T-helper 1 cell (primary cell): ENCODE measurements at regions not wholly inside any gene's neighbourhood (a gene's known extent, or its start where the extent isn't known, plus 50 kb on each side); places are given as distances from the start of the nearest gene placed in this dataset.
"Not testable (repeated sequence)": the region's sequence is repeated elsewhere in the genome, so short reads cannot be mapped to it uniquely, and the experiment has no call there.

Experiments used
- DNase-seq, 5 donors: peaks; one replicate each; pipeline ENCODE4 v3.0.0-alpha.2; 2012 to 2020

DNA sequence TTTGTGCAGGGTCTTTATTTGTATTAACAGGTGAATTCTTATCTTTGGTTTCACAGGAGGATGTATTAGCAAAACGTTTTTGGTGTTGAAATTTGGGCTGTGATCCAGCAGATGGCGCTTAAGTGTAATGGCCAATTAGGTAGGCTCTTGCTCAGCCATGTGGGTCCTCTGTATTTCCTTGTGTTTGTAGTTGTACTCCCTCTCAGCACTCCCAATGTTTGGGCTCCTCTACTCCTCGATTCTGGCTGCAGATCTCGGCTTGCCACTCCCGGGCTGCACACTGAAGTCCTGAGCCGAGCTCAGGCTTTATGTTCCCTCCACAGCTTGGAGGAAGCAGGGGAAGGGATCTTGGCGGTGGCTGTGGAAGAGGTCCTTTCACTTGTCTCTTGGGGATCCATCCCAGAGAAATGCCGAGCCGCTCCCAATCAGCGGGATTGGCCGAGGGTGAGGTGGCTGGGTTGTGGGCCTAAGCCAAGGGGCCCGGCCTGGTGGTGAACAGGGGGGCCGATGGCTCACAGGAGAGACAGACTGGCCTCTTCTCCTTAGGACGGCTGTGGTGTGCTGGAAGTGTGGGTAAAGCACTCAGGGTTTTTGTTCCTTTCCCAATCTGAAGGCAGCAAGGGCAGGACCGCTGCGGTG, 133.7 kb downstream of the AEBP2 start:
- DNase-seq: peak in 1 of 5 donors; percentile 47

DNA sequence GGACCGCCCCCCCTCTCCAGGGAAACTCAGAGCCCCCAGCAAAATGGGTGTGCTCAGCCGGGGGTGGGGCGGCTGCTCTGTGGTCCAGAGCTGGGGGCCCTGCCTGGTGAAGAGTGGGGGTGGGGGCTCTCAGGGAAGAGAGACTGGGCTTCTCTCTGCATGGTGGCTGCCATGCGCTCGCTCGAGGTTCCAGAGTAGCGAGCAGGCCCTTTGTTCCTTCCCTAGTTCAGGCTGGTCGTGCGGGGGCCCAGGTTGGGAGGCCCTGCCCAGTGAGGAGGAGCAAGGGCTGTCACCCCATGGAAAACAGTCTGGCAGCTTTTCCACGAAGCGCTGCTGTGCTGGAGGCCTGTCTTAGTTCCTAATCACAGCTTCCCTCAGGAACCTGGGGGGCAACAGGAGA, 134.6 kb downstream of the AEBP2 start:
- DNase-seq: no peak

DNA sequence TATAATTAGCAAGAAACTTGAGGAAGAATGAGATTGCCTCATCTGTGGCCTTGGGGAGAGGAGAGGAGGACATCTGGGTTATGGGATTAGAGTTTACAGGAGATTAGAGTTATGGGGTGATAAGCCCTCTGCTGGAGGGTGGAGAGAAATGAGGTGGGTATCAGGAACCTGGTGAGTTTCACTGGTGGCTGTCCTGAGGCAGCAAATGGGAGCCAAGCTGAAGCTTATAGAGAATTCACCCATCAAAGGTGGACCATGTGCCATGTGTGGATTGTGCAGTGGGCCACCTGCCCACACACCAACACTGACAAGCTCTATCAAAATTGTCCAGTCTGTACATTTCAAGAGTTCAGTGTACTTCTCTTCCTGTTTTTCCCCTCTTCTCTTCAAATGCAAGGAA, 135.3 kb downstream of the AEBP2 start:
- no peak for DNase-seq

DNA sequence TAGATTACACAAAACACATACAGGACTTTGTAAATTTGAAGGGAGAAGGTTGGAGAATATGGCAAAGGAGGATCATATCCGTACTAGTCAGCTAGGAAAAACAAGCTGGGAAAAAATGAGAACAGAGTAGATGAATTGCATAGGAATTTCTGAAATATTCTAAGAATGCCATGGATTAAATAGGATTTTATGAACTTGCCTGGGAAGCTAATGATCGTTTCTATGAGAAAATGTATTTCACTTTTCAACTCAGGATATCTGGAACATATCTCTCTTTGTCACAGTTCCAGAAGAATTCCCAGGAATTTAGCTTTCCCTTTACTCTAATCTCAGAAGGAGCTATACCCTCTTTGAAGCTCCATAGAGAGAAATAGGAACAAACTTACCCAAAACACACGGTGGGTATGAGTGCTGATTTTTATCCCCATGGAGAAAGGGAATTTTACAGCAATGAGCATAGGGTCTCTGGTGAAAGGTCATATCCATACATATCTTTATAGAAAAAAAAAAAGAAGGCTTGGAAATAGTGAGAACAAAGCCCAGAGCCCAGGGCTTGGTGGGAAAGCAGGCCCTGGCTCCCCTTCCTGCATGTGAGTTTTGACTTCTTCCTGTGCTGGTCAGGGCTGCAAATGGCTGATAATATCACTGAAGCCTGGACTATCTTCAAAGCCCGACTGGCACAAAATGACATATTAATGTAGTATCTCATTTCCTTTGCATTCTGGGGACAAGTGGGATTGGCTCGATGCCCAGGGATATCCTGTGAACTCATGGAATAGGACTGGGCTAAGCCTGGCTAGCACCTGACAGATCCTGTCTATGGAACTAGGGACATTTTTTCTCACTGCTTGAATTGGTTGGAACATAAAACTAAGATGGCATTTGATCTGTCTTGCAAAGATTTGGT, 136.3 kb downstream of the AEBP2 start:
- DNase-seq: no peak

DNA sequence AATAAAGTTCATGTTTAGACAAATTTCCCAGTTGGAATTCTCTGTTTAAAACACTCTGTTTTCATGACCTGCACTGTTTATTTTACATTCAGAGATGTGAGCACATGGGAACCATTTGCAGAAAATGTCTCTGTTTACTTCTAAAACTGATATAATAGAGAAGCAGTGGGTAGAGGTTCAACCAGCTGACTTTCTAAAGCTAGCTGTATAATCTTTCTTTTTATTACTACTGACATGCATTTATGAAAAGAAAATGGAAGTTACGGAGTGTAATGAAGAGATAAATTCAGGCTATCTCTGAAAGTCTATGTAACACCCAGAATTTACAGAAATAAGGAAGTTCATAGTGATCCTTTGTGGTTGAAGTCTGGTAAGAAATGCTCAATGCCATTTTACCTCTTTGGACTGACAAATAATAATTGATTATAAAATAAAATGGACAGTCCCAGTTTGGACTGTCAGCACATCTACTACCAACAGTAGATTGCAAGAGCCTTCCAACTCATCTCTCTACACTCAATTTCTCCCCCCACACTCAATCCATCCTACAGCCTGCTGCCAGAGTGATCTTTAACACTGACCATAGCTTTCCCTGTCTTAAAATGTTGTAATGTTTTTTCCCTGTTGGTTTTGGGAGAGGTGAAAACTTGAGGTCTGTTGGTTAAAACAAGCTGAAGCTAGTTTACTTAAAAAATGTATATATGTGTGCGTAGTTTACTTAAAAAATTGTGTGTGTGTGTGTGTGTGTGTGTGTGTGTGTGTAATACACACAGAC, 137.4 kb downstream of the AEBP2 start:
- DNase-seq: no peak

DNA sequence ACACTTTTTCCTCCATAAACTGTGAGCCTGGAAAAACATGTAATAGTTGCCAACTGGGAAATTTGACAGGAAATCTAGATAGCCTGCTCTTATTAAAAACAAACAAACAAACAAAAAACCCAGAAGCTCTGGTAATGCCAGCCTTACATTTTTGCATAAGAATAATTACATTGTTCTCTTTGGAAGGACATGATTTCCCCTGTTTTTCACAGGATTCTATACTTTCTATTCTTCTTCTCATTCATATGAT, 137.9 kb downstream of the AEBP2 start:
- DNase-seq: no peak

DNA sequence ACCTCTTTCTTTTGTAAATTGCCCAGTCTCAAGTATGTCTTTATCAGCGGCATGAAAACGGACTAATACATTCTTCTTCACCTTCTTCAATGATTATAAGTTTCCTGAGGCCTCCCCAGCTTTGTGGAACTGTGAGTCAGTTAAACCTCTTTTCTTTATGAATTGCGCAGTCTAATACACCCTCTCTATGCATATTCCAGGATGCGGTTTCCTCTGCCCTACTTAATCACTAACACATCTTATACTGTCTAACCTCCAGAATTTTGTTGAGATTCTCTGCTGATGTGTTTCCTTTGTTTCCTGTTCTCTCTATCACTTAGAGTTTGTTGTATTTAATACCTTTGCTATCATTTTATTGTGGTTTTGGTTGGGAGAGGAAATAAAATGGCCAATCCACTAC, 145.4 kb downstream of the AEBP2 start:
- DNase-seq: no peak

DNA sequence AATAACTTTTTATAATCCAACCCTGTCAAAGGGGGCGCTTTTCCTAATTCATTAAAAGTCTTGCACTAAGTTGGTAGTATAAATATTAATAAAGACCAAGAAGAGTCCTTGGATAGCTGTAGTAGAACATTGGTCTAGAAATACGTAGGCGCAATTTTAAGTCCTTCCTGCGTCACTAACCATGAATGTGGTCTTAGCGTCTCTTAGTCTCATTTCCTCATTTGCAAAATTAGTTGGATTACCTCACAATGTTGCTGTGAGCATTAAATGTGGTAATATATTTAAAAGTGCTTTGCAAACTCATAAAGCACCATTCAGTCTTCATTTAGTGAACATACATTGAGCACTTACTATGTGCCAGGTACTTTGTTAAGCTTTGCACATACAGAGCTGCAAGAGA, 149.7 kb downstream of the AEBP2 start:
- no peak for DNase-seq

DNA sequence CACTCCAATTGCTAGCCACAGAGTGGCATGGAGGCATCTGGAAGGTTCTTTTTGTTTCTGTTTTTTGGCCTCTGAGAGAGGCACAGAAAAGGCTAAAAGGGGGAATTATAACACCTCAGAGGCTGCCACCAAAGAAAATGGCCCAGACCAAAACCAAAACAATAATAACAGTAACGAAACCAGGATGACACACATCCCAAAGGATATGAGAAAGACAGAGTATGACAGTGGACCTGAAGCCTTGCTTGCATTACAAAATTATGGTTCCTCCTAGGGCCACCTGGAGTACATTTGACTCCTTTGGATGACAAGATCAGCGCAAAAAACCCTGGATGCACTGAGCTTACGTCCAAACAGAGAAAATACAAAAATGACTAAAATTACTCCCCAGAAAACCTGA, 152.7 kb downstream of the AEBP2 start:
- DNase-seq: no peak

DNA sequence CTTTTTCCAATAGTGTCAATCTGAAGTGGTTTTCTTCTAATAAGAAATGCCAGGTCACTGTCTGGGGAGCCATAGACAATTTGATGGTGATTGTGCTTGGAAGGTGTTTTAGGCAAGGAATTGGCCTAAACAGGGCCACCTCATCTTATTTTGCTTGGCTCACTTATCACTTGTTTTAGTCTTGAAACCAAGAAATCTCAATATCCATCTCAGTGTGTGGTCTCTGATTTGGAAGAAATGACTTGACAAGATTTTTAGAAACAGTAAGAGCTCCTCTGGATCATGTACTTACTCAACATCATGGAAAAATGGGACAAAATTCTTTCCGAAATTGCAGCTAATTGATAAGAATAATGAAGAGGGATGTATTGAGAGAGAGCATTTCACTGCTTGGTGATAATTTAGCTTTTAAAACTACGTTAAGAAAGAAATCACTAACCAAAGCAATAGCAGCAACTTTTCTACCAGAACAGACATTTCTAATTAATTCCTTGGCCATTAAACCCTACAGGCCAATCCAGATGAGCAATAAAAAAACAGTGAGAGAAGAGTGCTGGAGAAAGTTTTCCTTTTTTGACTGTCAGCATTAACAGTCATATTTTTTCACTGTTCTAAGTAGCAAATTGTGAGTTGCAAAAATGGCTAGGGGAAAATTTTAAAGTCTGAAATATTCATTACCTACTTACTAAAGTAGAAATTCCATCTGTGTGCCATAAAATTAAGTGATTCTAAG, 157.3 kb downstream of the AEBP2 start:
- no peak for DNase-seq

DNA sequence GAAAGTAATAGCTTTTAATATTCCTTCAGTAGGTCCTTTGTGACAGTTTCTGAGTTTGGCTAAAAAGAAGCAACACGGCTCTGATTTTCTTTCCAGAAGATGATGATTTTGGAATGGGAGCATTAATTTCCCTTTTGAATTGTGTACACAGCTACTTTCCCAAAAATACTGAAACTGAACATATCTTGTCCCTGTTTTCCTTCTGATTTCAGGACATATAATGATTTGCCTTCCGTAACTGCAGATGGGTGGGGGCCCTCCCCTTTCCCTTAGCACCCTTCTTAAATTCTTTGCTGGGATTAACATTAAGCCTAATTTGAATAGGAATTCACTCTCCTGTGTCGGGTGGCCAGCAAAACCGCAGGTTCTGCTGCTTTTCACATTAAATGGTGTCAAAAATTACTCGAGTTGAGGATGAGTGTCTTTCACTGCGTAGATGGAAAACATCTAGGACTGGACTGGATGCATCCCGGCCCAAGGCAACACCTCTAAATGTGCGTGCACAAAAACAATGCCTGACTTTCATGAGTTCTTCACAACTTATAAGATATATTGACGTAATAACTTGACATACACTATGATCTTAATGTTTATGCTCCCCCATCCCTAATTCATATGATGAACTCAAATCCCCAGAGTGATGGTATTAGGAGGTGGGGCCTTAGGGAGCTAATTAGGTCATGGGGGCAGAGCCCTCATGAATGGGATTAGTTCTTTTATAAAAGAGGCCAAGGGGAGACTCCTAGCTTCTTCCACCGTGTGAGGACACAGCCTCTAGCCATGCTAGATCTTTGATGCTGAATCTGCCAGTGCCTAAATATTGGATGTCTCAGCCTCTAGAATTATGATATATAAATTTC, 158.1 kb downstream of the AEBP2 start:
- DNase-seq: no peak

DNA sequence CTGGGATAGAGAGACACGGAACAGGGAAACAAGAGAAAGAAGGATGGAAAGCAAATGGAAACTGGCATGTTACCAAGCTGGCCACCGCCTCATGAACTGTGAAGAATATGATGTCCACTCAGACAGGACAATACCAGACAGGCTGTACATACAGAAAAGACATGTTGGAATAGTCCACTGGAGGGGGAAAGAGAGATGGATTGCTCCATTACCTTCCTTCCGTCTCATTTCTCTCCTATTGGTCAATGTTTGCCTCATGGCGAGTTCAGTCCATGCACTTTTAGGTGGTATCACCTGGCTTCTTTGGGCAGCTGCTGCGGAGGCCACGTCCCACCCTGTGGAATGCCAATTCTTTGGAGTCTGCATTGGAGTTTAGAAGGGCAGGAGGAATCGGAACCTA, 166.4 kb downstream of the AEBP2 start:
- DNase-seq: no peak

DNA sequence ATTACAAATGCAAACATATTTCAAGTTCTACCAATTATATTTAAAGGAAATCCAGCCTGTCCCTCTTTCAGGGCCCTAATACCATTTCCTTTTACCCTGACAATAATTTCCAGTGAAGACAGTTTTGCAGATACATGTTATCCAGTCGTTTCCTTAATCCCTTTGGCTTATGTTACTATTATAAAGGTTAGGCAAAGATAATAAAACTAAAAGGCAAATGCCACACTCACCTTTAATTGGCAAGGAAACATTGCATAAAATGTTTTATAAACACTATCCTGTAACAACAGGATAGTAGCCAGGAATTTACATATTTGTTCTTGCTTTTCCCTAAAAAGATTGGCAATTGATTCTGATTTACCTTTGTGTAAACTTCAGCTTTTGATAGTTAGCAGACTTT, 168.7 kb downstream of the AEBP2 start:
- no peak for DNase-seq

DNA sequence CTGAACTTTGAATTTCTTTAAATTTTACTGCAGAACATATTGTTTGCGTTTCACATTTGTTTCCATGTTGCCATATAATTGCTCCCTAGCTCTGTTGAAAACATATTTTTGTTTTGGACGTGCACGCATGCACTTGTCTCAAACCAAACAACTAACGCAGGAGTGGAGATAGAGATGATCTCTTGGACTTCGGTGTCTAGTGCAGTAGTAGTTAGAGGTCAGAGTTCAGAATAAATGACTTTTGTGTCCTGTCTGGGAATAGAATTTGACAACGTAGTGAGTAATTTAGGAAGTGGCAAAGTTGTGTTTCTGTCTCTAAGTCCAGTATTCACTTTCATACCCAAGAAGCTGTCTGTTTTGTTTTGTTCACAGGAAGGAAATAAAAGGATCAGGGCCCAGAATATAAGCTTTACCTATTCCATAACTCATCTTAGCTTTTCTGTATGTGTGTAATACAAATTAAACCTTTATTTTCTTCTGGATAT, 173.8 kb downstream of the AEBP2 start:
- no peak for DNase-seq

DNA sequence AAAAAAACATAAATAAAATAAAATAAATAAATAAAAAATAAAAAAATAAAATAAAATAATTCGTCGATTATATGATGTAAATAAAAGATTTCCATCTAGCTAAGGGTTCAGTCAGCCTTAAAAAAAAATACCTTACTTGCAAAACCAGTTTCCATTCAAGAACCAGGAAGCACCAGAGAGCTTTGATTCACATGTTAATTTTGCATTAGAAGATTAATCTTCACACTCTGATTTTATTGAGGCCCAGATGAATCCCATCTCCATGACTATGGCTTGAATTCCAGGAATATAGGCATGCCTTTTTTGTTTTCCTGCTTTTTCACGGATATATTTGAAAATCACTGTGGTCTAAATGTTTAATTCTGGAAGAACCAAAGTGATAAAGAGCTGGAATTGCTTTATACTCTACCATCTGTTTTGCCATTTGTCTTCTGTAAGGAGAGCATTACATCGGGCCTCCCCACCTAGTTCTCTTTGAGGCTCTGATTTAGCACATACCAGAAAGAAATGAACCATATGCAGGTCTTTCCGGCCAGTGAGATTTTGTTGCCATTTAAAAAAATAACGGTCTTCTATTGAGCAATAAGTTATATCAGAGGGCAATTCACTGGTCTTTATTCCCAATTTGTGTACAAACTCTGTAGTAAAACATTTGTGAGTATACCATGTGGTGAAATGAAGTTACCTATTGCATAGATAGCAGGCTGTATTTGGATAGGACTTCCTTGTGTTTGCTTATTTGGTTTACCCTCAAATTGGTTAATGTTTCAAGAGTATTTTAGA, 175.5 kb downstream of the AEBP2 start:
- no peak for DNase-seq

DNA sequence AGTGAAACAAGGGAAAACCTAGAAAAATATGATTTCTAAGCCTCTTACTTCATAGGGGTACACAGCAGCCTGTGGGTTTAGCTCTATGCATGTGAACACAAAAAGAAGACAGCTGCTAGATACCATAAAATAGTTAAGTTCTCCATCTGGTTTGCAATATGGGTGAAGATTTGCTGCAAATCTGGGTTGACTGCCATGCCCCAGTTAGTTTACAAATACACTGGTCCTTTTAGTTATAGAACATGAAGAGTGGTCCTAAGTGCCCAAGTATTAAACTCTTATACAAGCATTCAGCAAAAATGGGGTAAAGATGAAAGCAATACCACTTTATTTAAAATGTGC, 176.1 kb downstream of the AEBP2 start:
- DNase-seq: no peak

DNA sequence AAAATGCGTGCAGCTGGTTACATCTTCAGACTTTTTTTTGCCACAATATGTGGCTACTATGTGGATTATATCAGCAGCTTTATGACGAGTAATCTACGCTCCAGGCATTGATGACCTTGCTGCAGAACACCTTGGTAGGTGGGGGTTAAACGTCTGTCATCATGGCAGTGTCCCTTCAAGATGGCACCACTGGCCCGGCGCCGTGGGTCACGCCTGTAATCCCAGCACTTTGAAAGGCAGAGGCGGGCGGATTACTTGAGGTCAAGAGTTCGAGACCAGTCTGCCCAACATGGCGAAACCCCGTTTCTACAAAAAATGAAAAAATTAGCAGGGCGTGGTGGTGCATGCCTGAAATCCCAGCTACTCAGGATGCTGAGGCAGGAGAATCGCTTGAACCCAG, 177.5 kb downstream of the AEBP2 start:
- DNase-seq: no peak

DNA sequence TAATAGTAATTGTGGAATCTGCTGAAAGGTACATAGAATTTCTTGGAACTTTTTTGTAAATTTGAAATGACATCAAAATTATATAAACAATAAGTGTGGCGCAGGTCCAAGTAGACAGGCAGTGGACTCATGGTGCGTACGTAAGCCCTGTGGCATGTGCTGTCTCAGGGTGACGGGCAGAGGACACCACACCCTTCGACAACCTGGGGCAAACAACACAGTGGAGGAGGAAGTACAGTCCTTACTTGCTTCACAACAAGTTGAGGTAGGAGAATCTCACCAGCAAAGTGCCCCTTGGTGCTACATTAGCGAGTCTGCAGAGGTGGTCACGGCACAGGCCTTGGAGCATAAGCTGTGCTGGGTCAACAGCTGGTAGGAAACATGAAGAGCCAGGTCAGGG, 180.9 kb downstream of the AEBP2 start:
- DNase-seq: no peak

DNA sequence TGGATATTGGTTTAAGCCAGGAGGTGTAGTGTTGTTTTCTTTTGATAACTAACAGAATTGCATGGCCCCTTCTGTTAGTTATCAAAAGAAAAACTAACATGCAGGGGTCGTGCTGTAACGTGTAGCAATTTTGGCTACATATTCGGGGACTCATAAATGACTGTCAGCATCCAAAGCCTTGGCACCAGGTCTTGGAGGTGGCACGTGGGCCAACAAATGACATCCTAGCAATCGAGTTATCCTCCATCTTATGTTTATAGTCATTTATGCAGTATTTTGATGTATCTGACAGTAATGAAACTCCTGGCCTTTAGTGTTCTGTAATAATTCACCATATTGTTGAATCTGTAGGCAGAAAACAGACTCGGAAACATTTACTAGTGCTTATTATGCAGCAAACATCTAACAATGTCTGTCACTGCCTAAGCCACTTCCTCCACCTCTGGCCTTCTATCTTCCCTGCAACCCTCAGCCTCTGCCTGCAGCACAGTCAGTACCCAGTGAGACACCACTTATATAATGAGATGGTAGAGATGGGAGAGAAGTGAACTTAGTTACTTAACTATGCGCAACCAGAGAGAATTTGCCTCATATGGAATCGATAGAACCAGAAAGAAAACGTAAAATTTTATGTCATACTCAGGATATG, 184.6 kb downstream of the AEBP2 start:
- no peak for DNase-seq

DNA sequence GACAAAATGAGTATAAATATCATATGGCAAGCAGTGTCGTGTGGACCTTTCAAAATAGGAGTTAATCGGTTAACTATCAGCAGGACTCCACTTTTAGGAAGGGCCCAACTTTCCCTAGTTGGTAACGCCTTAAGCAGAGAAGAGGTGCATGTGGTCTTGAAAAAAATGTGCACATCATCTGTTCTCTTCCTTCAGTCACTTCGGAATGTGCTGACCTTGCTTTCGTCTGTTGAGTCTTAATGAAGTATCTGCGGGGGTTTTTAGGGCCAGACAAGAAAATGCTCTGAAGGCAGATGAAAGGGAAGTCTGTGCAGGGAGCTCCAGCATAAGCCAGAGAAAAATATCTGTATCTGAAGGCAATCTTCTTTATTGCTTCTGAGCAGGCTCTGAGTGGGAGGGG, 185.2 kb downstream of the AEBP2 start:
- no peak for DNase-seq

DNA sequence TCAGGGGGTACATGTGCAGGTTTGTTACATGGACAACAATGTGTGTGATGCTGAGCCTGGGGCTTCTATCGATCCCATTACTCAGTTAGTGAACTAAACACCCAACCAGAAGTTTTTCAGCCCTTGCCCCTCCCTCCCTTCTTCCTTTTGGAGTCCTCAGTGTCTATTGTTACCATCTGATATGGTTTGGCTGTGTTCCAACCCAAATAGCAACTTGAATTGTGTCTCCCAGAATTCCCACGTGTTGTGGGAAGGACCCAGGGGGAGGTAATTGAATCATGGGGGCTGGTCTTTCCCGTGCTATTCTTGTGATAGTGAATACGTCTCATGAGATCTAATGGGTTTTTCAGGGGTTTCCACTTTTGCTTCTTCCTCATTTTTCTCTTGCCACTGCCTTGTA, 186.3 kb downstream of the AEBP2 start:
- DNase-seq: not testable (repeated sequence)
